ENCODE measurements at regions not wholly inside any gene's neighbourhood (a gene's known extent, or its start where the extent isn't known, plus 50 kb on each side); places are given as distances from the start of the nearest gene placed in this dataset.

- Histone ChIP-seq H3K9me3 (peaks cover 4% of the 10 kb centered on the region), H3K4me1 (ENCODE audit: low read depth) (no peaks in the 10 kb centered on the region), H3K36me3 (ENCODE audit: low read depth) (no peaks in the 10 kb centered on the region), H3K4me3 (no peak overlapping the region)
- intact Hi-C loops (cut with DNase I, micrococcal nuclease) = no loop called here
- no peak for ATAC-seq
- no peak for TF ChIP-seq CTCF (IDR thresholded peaks at IDR 0.05)
- no peak for DNase-seq
Observed at GRCh38 chr4:155426953-155427352, 50.2 kb upstream of the MAP9 start.

Data from mucosa of descending colon (tissue), 3 donors.